Smooth muscle cell (in vitro differentiated cells): ENCODE measurements at regions not wholly inside any gene's neighbourhood (a gene's known extent, or its start where the extent isn't known, plus 50 kb on each side); places are given as distances from the start of the nearest gene placed in this dataset.
A peak's percentile ranks its signal among the peaks of the same experiment; 100 is the strongest.

Source experiments
- DNase-seq: peaks from one replicate; lab custom pipeline; 2025; ENCODE audit not compliant: unreplicated experiment; lab: John Stamatoyannopoulos, UW
- H2AFZ ChIP-seq: fragments of 200-600 bp; sonication (generic); 2 replicates; pipeline ENCODE4 v1.6.0; 2016; ENCODE audit warnings: antibody characterized with exemption, low read depth, mild to moderate bottlenecking
- H3F3A ChIP-seq: fragments of 200-600 bp; sonication (generic); 2 replicates; pipeline ENCODE4 v1.6.0; 2017; ENCODE audit warnings: antibody characterized with exemption, low read depth
- H3K27ac ChIP-seq: fragments of 200-600 bp; sonication (generic); 2 replicates; pipeline ENCODE4 v1.5.1; 2016; ENCODE audit warnings: low read depth, mild to moderate bottlenecking
- H3K27me3 ChIP-seq: fragments of 200-600 bp; sonication (generic); 2 replicates; pipeline ENCODE4 v1.6.1; 2016; ENCODE audit warnings: low read depth, mild to moderate bottlenecking
- H3K36me3 ChIP-seq: fragments of 200-600 bp; sonication (generic); 2 replicates; pipeline ENCODE4 v1.5.1; 2016; ENCODE audit warnings: low read depth
- H3K4me1 ChIP-seq: fragments of 200-600 bp; sonication (generic); 2 replicates; pipeline ENCODE4 v1.5.1; 2016; ENCODE audit warnings: low read depth
- H3K4me2 ChIP-seq: fragments of 200-600 bp; sonication (generic); 2 replicates; pipeline ENCODE4 v1.6.0; 2016; ENCODE audit warnings: mild to moderate bottlenecking
- H3K4me3 ChIP-seq: fragments of 200-600 bp; sonication (generic); 2 replicates; pipeline ENCODE4 v1.5.1; 2016; ENCODE audit warnings: mild to moderate bottlenecking
- H3K79me2 ChIP-seq: fragments of 200-600 bp; sonication (generic); 2 replicates; pipeline ENCODE4 v1.6.0; 2016; ENCODE audit warnings: low read depth, mild to moderate bottlenecking
- H3K9ac ChIP-seq: fragments of 200-600 bp; sonication (generic); 2 replicates; pipeline ENCODE4 v1.6.0; 2016; ENCODE audit warnings: low read depth
- H3K9me3 ChIP-seq: fragments of 200-600 bp; sonication (generic); replicated peaks from 2 replicates; pipeline ENCODE4 v1.5.1; 2016; ENCODE audit warnings: low read depth
- H4K20me1 ChIP-seq: fragments of 200-600 bp; sonication (generic); 2 replicates; pipeline ENCODE4 v1.6.0; 2016; ENCODE audit warnings: low read depth
- CTCF ChIP-seq: fragments of 200-600 bp; sonication (generic); IDR thresholded peaks from 2 replicates; pipeline ENCODE4 v1.5.1; 2017; ENCODE audit warnings: borderline replicate concordance, mild to moderate bottlenecking, antibody characterized with exemption; ENCODE audit not compliant: insufficient read depth, poor library complexity, severe bottlenecking
- WGBS: methylation state at CpG from one replicate; pipeline ENCODE4 v1.1.7; 2016; ENCODE audit warnings: low lambda C conversion rate; 5-methylcytosine and 5-hydroxymethylcytosine counted together

GRCh38 chr5:33260098-33260497 is 180.7 kb upstream of the TARS1 start:
- DNase-seq, result no peak
- Histone ChIP-seq H3K79me2 (no peaks in the 10 kb centered on the region), H3K4me3 (no peak overlapping the region), H3K4me1 (no peaks in the 10 kb centered on the region), H3K27ac (no peak overlapping the region), H3K27me3 (no peaks in the 10 kb centered on the region), H3K4me2 (no peak overlapping the region), H3K36me3 (no peaks in the 10 kb centered on the region), H4K20me1 (no peaks in the 10 kb centered on the region), H3F3A (no peaks in the 10 kb centered on the region), H3K9ac (no peak overlapping the region), H3K9me3 (no peaks in the 10 kb centered on the region), H2AFZ (no peak overlapping the region)
- TF ChIP-seq CTCF, result no peak
- 92% methylated on average over 2 of the region's 2 CpGs for WGBS

GRCh38 chr5:33261305-33261704 is 179.5 kb upstream of the TARS1 start:
- no peaks in the 10 kb centered on the region for H4K20me1 ChIP-seq
- no peaks in the 10 kb centered on the region for H3K79me2 ChIP-seq
- 73% methylated on average over 2 of the region's 2 CpGs for WGBS
- no peak overlapping the region for H3K4me3 ChIP-seq
- TF ChIP-seq CTCF, result no peak
- DNase-seq, result no peak
- H3K36me3 ChIP-seq, result no peaks in the 10 kb centered on the region
- peak overlapping the region; percentile 24 for H3K4me2 ChIP-seq
- no peaks in the 10 kb centered on the region for H3K27me3 ChIP-seq
- H3K27ac ChIP-seq, result no peak overlapping the region
- no peak overlapping the region for H3K9ac ChIP-seq
- H3K9me3 ChIP-seq, result no peaks in the 10 kb centered on the region
- no peaks in the 10 kb centered on the region for H3K4me1 ChIP-seq
- H3F3A ChIP-seq, result no peaks in the 10 kb centered on the region
- H2AFZ ChIP-seq, result no peak overlapping the region

GRCh38 chr5:33261747-33262146 is 179.0 kb upstream of the TARS1 start:
- Histone ChIP-seq H3K9ac (no peak overlapping the region), H2AFZ (no peak overlapping the region), H3F3A (no peaks in the 10 kb centered on the region), H3K27ac (no peak overlapping the region), H3K36me3 (no peaks in the 10 kb centered on the region), H3K4me2 (no peak overlapping the region), H3K4me1 (no peaks in the 10 kb centered on the region), H3K79me2 (no peaks in the 10 kb centered on the region), H3K4me3 (no peak overlapping the region), H3K9me3 (no peaks in the 10 kb centered on the region), H3K27me3 (no peaks in the 10 kb centered on the region), H4K20me1 (no peaks in the 10 kb centered on the region)
- 88% methylated on average over 2 of the region's 2 CpGs for WGBS
- DNase-seq, result no peak
- no peak for TF ChIP-seq CTCF

GRCh38 chr5:33267801-33268200 is 173.0 kb upstream of the TARS1 start:
- H3K27ac ChIP-seq, result no peak overlapping the region
- no peak overlapping the region for H3K4me3 ChIP-seq
- H3F3A ChIP-seq, result no peaks in the 10 kb centered on the region
- H4K20me1 ChIP-seq, result no peaks in the 10 kb centered on the region
- H3K9me3 ChIP-seq, result no peaks in the 10 kb centered on the region
- DNase-seq, result no peak
- no peaks in the 10 kb centered on the region for H3K27me3 ChIP-seq
- no peak for TF ChIP-seq CTCF
- no peak overlapping the region for H3K4me2 ChIP-seq
- no peak overlapping the region for H3K9ac ChIP-seq
- no peak overlapping the region for H2AFZ ChIP-seq
- WGBS, result 93% methylated on average over 1 of the region's 1 CpG
- H3K36me3 ChIP-seq, result no peaks in the 10 kb centered on the region
- H3K79me2 ChIP-seq, result no peaks in the 10 kb centered on the region
- H3K4me1 ChIP-seq, result peaks cover 6% of the 10 kb centered on the region
